Stimulated activated CD8-positive, alpha-beta memory T cell treated with anti-CD3 and anti-CD28 coated beads, Interleukin-2, amount 100 ng/mL, for 48 hours (primary cell): ENCODE measurements at regions not wholly inside any gene's neighbourhood (a gene's known extent, or its start where the extent isn't known, plus 50 kb on each side); places are given as distances from the start of the nearest gene placed in this dataset.

Experiments
- DNase-seq, 2 donors: peaks; one replicate each; pipeline ENCODE4 v3.0.0-alpha.2; 2020; ENCODE audit warnings: low read depth in 2 of 2

DNA sequence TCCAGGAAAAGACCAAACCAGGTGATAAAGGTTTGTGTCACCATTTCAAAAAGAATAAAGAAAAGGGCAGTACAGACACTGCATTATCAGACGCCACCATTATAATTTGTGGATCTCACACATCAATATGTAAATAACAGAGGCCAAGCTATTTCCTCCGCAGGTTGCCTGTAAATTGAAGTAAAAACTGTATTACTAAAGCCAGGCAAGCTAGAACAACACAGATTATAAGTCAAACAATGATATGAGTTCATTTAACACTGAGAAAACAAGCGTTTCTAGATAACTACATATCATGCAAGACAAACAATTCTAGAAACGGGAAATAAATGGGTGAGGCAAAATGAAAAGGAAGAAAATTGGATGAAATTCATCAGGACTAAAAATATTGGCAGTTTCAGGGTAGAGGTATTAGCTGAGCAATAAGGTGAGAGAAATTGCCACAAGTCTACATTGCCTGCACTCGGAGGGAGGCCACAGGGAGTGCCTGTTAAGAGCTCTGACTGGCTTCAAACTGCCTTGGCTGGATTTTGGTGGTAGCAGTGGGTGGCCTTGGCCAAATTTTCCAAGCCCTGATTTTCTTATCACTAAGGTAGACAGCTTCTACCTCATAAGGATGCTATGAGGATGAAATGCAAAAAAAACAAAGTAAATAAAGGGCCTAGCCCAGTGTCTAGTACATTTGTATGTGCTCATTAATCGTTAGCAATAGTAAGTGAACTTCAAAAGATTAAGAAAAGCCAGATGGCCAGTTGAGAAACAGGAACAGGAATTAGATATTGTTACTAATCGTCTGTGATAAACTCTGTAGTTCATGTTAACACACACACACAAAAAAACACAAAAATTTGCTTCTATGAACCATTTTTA is 240.0 kb upstream of the NFE2L3 start:
- DNase-seq: no peak

DNA sequence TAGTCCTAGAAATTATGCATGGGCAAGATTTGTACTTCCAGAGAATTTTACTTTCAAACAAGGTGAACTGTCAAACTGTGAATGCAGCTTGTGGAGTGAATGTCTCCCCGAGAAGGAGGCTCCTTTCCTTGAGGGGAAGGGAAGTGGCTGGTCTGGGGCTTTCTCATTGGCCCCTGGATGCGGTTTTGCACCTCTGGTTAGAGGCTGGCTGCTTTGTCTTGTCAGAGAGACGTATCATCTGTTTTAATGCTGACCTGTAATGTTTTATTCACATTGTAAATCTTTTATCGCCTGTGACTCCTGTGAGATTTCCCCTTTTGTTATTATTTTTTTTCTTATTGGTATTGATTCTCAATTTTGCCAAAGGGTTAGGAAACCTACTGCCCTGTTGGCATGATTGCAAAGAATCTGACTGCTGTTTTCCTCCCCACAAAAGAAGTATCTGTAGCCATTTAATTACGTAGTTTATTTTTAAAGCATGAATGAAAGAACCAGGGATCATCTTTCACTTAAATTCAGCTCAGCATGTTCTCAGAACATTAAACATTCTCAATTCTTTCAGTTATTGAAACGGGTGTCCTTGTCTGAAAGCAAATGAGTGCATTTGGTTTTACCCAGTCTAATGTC is 238.3 kb upstream of the NFE2L3 start:
- DNase-seq: no peak

DNA sequence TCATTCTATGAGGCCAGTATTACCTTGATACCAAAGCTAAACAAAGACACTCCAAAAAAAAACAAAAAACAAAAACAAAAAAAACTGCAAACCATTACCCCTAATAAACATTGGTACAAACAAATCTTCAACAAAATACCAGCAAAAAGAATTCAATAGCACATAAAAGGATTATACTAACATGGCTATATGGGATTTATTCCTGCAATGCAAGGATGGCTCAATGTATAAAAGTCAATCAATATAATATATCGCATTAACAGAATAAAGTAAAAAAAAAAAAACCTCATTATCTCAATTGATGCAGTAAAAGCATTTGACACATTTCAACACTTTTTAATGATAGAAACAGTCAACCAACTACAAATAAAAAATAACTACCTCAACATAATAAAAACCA is 233.3 kb upstream of the NFE2L3 start:
- DNase-seq: no peak

DNA sequence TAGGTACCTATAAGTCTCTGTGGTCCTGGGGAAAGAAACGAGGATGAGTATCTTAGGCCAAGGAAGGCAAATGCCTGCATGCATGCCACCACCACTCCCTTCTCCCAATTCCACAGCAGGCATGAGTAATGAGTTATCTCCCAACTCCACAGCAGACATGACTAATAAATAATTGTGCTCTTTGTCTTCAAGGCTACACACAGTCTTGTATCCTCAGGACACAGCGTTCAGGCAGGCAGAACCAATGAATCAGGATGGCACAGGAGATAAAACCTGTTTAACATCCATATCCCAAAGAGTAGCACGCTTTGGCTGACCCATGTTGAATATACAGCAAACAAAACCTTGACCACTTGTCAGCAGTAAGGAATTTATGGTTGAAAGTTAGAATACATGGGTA is 229.7 kb upstream of the NFE2L3 start:
- no peak for DNase-seq

DNA sequence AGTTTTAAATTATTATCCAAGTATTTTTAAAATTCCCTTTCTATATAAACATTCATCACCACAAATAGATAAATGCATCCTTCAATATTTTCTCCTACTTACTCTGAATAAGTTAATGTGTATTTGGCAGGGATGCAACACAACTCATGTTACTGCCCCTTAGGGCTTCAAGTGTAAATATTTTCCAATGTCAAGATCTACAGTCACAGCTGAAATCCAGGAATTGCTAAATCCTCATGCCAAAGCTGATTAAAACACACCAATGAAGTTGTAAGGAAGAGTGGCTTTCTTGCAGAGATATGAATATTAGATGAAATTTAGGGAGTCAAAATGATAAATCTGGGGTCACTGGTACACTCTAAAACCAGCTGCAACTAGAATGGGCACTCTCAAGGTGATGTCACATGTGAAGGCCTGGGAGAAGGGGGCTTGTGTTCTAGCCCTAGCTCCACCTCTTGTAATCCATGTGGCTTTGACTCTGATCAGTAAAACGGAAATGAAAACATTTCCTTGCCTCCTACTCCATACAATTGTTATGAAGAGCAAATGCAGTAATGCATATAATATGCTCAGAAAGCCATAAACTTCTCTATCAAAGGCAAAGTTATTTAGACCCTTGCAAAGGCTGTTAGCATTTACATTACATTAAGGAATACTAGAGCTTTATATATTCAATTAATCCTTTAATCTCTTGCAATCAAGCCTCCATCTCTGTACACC is 228.1 kb upstream of the NFE2L3 start:
- no peak for DNase-seq

DNA sequence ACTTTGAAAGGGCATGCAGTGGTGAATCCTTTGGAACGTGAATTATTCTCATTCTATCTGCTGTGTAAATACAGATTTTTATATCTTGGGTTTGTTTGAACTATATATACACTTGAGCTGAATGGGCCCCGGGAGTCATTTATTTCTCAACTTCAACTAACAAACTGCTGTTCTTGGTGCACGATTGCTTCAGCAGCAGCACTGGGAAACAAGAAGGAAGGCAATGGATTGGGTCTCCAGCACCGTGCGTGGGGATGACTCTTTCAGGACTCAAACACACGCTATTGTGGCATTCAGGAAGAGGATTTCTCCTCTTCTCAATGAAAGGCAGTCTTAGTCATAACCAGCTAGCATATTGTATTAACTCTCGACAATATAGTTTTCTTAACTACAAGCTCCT is 226.0 kb upstream of the NFE2L3 start:
- DNase-seq: no peak

DNA sequence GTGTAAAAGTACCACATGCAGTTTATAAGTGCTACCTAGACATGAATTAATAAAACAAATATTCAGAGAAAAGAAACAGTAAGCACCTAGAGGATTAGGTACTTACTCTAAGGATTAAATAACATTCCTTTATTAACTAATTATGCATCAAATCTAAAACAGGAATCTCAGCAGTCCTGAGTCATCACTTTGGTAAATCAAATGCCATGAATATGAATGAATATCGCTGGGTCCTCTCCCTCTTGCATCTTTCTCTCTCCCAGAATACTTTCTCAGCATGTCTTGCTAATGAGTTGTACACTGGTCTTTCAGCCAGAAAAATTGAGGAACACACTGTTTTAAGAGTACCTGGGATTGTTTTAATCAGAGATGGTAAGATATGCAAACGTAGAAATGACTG is 225.5 kb upstream of the NFE2L3 start:
- DNase-seq: no peak

DNA sequence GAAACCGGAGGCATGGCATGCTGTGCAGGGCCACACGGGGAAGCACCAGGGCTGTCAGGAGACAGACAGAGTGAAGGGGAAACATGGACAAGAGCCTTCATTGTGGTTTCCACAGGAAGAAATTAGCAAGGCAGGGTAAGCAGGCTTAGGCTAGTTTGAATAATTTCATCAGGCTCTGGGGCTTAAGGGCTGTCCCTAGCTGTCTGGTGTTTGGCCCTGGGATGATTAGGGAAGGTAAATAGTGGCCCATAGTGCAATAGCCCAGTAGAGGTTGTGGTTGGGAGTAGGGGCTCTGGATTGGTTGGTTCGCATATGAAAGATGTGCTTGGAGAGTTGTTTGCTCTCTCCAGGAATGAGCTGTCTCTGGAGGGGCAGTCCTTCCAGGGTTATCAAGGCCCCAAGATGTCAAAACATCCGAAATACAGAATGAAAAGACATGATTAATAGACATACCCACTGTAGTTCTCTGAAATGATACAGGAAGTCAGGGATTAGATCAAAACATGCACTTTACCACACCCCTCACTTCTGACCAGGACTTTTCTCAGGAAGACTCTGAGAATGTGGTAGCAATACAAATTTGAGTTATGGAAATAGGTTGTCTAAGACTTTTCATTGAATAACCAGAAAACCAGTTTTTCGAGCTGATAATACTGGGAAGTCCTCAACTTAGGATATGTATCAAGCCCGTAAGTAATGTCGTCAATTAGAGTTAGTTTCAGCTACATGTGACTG is 224.9 kb upstream of the NFE2L3 start:
- DNase-seq: no peak

DNA sequence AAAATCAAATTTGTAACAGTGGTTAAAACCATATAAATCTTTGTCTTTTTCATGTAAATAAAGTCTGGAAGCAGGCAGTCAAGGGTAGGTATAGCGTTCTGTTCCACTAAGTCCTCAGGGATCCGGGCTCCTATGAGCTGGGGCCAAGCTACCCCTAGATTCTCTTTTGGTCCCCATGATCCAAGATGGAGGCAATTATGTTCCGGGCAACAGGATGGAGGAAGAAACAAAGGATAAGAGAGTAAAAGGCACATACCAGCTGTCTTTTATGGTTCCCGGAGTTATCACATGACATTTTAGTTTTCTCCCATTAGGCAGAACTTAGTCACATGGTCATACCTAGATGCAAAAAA is 224.4 kb upstream of the NFE2L3 start:
- no peak for DNase-seq

DNA sequence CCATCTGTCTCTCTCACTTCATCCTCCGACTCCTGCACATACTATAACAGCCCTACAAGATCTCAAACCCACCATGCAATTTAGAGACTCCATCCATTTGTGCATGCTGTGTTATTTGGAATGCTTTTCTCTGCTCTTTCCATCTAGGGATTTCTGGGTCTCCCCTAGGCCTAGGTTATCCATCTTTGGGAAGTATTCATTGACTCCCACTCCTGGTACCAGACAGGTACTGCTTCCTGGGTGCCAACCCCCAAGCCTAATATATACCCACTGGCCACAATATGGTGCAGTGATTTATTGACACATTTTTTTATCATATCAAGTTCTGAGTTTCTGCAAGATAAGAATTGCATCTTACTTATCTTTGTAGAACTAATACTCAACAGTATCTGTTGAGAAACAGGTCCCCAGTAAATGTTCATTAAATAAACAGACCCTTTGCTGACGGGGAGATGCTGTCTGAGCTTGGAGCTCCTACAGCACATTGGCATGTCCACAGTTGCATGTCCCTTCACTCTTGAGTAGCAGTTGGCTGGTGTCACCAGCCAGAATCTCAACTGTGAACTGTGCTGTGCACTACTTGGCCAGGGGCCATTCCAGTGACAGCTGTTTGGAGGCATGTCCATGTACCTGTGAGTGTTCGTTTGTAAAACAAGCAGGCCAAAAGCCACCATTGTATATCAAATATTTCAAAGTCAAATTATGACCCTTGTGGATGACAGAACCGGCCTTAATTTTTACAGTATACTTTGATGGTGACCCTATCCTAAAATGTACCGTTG is 223.3 kb upstream of the NFE2L3 start:
- no peak for DNase-seq

DNA sequence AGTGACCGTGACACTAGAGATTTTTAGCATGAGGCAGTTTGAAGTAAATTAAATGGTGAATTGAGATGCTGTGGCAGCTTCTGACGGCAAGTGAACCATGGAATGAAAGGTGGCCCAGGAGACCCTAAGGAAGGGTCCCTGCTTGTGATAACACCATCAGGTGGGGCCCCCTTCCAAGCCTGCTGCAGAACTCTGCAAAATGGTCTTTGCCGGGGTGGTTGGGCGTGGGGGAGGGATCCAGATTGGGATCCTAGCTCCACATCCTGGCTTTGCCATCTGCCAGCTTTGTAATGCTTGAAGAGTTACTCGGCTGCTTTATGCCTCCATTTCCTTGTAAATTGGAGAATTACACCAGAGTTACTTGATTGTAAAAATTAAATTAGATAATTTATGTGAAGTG is 222.6 kb upstream of the NFE2L3 start:
- DNase-seq: no peak

DNA sequence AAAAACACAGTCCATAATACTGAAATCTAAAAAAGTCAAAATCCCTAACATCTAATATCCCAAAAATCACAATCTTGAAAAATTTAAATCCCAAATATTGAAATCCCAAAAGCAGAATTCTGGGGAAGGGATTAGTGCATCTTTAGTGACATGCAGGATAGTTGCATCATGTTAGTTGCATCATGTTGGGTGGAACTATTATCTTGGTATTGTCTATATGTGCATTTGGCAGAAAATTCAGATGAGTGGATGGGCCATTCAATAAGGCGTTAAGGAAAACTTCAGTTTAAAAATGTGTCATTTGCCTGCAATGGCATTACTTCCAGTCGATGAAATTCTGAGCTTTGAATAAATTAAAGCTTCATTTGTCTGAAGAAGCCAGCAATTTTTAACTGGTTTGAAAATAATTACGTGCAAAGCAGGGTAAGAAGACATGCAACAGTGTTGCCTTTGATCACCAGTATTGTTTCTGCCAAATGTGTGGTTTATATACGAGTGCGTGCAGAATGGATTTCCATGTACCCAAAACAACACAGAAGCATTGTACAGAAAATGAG is 221.4 kb upstream of the NFE2L3 start:
- DNase-seq: no peak

DNA sequence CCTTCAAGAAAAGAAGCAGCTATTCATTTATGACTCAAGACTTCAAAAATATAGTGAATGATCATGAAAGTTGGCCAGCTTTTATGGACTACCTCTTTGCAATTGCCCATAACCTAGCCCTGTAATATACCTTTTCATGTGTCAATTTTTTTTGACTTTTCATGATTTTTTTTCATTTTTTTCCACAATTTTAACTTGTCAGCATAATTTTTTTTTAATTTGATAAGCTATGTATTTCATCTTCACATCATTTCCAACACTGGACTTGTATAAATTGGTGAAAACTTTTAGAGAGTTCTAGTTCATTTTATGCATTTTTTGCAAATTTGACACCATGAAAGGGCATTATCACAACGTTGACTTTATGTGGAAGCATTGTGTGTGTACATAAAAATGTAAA is 220.8 kb upstream of the NFE2L3 start:
- no peak for DNase-seq

DNA sequence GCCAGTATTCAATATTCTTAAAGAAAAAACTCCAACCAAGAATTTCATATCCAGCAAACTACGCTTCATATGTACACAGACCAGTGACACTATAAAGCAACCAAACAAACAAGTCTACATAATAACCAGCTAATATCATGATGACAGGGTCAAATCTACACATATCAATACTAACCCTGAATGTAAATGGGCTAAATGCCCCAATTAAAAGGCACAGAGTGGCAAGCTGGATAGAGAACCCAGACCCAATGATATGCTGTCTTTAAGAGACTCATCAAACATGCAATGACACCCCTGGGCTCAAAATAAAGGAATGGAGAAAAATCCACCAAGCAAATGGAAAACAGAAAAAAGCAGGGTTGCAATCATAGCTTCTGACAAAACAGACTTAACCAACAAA is 218.1 kb upstream of the NFE2L3 start:
- no peak for DNase-seq

DNA sequence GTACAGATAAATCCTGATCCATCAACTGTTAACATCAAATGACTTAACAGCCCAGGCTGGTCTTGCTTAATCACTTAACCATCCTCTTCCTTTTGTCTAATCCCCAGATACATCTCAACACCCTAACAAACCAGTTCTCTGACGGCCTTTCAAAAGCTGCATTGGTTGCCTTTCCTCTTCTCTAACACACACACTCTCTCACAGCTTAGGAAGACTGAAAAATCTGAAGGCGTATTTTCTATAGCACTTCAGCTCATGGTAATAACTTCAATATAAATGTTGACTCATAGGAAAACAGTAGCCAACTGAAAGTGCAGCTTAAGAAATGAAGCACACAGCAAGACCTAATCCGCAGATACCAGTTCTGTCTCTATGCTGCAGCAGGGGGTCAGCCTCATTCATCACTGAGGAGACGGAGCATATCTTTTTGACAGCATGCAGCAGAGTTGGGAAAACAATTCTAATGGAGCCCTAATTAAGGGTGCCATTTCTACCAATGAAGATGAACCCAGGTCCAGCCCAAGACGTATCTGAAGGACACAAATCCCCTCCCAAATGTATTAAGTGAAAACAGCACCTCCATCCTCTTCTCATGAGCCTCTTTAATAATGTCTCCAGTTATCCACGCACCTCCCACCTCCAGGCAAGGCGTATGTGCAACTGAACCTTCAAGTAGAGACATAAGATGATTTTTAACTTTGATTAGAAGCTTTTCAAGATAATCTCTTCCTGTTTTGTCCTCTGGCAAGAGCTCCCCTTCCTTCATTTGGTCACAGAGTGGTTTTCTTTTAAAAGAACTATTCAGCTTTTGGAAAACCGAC is 211.7 kb upstream of the NFE2L3 start:
- DNase-seq: no peak

DNA sequence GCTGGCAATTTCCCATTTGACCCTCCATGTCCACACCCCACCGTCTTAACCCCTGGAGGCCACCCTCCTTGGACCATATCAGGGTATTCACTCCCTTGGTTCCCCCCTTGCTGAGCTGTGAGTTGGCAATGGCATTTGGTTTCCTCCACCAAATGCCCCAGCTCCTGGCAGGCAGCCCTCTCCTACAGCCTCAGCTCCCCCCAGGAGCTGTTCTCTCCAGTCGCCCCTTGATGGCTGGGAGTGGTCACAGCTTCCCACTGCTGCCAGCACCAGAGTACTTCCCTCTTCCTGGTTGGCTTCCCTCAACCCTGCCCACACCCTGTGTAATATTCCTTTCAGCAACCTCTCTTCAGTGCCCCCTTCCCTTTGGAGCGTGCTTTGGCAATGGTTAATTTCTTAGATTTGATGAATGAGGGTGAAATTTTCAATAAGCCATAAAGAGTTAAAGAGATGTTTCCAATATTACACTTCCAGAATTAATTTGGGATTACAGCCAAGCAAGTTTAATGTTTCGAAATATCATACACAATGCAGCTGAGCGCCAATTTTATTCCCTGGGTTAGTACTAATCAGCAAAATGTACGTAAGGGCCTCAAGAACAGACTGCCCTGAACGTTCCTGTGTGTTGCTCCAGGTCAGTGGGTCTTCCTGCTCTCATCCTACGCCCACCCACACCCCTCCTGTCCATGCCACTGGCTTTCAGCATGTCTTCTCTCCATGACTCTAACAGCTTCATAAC is 207.1 kb upstream of the NFE2L3 start:
- DNase-seq: no peak

DNA sequence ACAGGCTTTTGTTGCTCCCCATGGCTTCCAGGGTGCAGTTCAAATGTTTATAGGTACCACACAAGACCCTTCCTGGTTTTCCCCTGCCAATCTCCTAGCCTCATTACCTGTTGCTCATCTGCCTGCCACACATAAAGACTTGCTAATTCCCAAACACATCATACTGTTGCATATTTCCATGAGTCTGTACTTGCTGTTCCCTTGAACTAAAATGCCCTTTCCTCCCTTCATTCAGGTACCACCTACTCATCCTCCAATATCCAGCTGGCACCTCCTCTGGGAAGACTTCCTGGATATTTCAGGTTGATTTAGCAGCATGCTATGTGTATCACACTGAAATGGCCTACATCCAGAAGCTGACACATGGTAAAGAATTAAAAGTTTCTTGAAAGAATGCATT is 206.4 kb upstream of the NFE2L3 start:
- DNase-seq: no peak

DNA sequence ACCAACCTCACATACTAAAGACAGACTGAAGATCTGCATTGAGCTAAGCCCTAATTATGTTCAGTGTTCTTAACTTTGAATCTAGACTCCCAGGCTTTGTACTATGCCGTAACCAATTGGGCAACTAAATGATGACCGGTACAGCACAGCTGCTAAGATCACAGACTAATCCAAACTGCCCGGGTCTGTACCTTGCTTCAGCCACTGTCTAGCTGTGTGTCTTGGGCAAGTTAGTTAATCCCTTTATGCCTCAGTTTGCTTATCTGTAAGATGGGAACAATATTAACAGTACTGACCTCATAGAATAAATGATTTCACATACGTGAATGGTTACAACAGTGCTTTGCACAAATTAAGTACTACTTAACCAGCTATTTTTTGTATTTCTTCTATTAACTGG is 205.8 kb upstream of the NFE2L3 start:
- no peak for DNase-seq

DNA sequence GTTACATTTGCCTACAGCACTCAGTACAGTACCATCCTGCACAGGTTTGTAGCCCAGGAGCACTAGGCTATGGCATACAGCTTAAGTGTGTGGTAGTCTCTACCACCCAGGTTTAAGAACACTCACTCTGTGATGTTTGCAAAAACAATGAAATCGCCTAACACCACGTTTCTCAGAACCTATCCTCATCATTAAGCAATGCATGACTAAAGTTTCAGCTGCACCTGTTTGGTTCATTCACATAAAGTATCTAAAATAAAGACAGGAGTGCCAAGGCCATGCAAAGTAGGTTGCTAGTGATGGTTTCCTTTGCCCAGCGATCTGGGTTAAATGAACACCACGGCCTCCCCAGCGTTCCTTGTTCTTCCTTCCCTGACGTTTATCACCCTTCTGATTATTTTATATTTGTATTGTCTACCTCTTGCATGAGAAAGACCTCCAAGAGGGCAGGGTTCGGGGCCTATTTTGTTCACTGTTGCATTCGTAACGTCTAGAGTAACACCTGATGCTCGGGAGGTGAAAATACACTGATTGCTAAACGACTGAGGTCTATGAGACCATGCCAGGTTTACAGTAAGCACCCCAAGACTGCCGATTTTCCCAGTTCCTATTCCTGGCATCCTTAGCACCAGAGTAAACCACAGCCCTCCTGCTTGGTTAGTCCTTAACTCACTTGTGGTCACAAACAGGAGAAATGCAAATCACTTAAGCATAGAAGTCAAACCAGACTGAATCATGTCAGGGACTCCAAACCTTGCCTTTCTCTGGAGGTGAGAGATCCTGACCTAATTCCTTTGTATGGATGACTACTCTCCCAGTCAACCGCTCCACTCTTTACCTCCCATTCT is 204.1 kb upstream of the NFE2L3 start:
- no peak for DNase-seq
